Mucosa of descending colon (tissue), 3 donors: ENCODE measurements at regions not wholly inside any gene's neighbourhood (a gene's known extent, or its start where the extent isn't known, plus 50 kb on each side); places are given as distances from the start of the nearest gene placed in this dataset.

Source experiments
- ATAC-seq: fragments of 200-7000 bp; cut with Tn5 transposase; one replicate; pipeline ENCODE4 v1.9.1; 2020; ENCODE audit warnings: mild to moderate bottlenecking, moderate library complexity
- DNase-seq, 3 donors: peaks; one replicate each; pipeline ENCODE4 v3.0.0-alpha.2; 2020
- H3K36me3 ChIP-seq: fragments of 200-600 bp; one replicate; pipeline ENCODE4 v1.8.0; 2021; ENCODE audit warnings: low read depth, mild to moderate bottlenecking
- H3K4me1 ChIP-seq: fragments of 200-600 bp; one replicate; pipeline ENCODE4 v1.8.0; 2021; ENCODE audit warnings: low read depth, mild to moderate bottlenecking
- H3K4me3 ChIP-seq: fragments of 200-600 bp; one replicate; pipeline ENCODE4 v1.8.0; 2021; ENCODE audit warnings: mild to moderate bottlenecking
- H3K9me3 ChIP-seq: fragments of 200-600 bp; one replicate; pipeline ENCODE4 v1.8.0; 2021; ENCODE audit warnings: mild to moderate bottlenecking
- intact Hi-C, 2 donors: fragments of 100-400 bp; cut with DNase I in 1 of 2; cut with micrococcal nuclease in 1 of 2; formaldehyde crosslinking; loops; one replicate each; pipeline versions ENCODE4 v1.11.0 to v1.11.1; 2022; cut with DNase I, micrococcal nuclease
- TF ChIP-seq, protein P1 (sequence below): fragments of 200-600 bp; IDR thresholded peaks from one replicate; pipeline ENCODE4 v1.8.0; 2022; ENCODE audit warnings: antibody characterized with exemption, mild to moderate bottlenecking
- donor health status: DM: no; HTN: no; CAD: no; lungs with moderate emphysema.
- donor health status: DM: no; HTN: no; CAD: no.
- donor health status: DM: no; HTN: yes; CAD: no.

DNA sequence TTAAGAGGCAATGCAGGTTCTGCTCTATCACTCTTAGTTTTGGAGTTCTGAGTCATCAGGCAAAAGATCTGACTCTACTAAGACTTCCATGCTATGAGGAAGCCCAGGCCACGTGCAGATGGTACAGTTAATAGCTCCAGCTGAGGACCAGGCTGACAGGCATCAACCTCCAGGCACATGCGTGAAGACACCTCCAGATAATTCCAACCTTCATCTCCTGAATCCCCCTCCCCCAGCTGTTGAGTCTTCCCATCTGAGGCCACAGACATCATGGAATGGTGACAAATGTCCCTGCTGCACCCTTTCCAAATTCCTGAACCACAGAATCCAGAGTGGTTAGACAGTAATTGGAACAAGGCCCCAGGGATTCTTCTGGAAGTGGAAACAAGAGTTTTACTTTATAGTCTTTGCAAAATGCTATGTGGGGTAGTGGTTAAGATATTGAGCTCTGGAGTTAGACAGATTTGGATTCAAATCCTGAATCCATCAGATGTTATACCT is 183.8 kb downstream of the KLF5 start:
- DNase-seq (no peak), ATAC-seq (no peak)
- H3K4me1 ChIP-seq: no peaks in the 10 kb centered on the region
- TF ChIP-seq, protein P1, sequence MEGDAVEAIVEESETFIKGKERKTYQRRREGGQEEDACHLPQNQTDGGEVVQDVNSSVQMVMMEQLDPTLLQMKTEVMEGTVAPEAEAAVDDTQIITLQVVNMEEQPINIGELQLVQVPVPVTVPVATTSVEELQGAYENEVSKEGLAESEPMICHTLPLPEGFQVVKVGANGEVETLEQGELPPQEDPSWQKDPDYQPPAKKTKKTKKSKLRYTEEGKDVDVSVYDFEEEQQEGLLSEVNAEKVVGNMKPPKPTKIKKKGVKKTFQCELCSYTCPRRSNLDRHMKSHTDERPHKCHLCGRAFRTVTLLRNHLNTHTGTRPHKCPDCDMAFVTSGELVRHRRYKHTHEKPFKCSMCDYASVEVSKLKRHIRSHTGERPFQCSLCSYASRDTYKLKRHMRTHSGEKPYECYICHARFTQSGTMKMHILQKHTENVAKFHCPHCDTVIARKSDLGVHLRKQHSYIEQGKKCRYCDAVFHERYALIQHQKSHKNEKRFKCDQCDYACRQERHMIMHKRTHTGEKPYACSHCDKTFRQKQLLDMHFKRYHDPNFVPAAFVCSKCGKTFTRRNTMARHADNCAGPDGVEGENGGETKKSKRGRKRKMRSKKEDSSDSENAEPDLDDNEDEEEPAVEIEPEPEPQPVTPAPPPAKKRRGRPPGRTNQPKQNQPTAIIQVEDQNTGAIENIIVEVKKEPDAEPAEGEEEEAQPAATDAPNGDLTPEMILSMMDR: no peak
- H3K9me3 ChIP-seq: no peaks in the 10 kb centered on the region
- no peaks in the 10 kb centered on the region for H3K36me3 ChIP-seq
- H3K4me3 ChIP-seq: no peak overlapping the region
- intact Hi-C loops: no loop called here

DNA sequence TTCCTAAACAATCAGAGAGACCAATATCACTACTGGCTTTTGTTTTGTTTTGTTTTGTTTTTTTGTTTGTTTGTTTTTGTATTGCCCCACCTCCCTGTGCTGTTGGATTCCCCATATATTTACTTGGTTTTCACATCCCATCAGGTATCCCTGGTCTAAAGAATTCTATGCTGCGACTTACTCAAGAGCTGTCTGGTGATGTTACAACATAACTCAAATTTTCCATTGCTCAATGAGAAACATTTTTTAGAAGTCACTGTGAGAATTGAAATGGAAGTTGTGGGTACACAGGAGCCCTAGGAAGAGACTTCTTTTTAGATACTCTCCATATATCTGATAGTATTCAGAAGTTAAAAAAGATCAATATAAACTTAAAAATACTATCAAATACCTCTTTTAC is 181.4 kb downstream of the KLF5 start:
- Histone ChIP-seq H3K4me3 (no peak overlapping the region), H3K4me1 (no peaks in the 10 kb centered on the region), H3K36me3 (no peaks in the 10 kb centered on the region), H3K9me3 (no peaks in the 10 kb centered on the region)
- DNase-seq: no peak
- TF ChIP-seq, protein P1: no peak
- intact Hi-C loops: no loop called here
- no peak for ATAC-seq

DNA sequence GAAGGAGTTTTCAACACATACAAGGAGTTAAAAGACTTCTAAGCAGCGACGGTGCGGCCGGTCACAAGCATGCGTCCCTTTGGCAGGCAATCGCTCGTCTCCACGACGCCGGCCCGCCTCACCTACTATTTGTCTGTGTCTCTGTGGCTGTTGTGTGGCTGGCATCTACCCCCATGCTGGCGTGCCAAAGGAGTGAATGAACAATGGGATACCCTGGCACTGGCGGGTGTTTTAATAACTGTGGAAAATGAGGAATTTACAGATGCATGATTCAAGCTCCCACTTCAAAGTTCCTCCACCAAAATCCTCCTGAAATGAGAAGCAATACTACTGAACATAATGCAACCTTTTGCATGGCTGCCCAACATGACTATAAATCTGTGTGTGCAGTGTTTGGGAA is 176.6 kb downstream of the KLF5 start:
- Histone ChIP-seq H3K4me1 (no peaks in the 10 kb centered on the region), H3K36me3 (no peaks in the 10 kb centered on the region), H3K4me3 (no peak overlapping the region), H3K9me3 (no peaks in the 10 kb centered on the region)
- TF ChIP-seq, protein P1: no peak
- intact Hi-C loops: no loop called here
- ATAC-seq (no peak), DNase-seq (no peak)

DNA sequence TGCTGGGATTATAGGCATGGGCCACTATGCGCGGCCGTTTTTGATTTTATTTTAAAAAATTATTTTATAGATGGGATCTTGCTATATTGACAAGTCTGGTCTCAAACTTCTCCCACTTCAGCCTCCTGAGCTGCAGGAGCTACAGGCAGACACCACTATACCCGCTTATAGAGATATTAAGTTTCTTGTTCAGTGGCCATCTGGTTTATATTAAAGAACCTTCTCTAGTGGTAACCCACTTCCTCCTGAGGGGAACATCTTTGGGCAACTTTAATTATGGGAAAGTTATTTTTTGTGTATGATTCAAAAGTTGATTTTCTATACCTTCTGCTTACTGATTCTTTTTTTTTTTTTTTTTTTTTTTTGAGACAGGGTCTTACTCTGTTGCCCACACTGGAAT is 172.7 kb downstream of the KLF5 start:
- ATAC-seq (no peak), DNase-seq (no peak)
- TF ChIP-seq, protein P1: no peak
- Histone ChIP-seq H3K4me1 (no peaks in the 10 kb centered on the region), H3K9me3 (no peaks in the 10 kb centered on the region), H3K4me3 (no peak overlapping the region), H3K36me3 (no peaks in the 10 kb centered on the region)
- intact Hi-C loops: no loop called here

DNA sequence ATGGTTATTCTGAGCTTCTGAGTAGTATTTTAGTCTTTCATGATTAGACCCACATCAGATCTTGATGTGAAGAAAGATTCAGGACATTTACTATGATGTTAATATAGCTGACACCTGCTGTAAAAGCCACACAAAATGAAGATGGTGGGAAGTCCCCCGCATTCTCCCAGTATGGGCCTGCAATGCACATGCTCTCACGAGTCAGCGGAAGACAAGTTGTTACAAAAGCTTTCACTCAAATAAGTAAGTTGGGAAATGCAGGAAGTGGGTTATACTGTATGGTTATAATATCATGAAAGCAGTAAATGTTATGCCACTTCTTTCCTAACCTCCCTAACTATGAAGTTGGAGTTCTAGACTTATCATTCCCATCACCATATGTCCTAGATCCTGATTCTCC is 171.9 kb downstream of the KLF5 start:
- ATAC-seq (peak; percentile 42), DNase-seq (no peak)
- Histone ChIP-seq H3K36me3 (no peaks in the 10 kb centered on the region), H3K4me1 (peaks cover 4% of the 10 kb centered on the region), H3K9me3 (no peaks in the 10 kb centered on the region), H3K4me3 (no peak overlapping the region)
- intact Hi-C loops: no loop called here
- TF ChIP-seq, protein P1: no peak

DNA sequence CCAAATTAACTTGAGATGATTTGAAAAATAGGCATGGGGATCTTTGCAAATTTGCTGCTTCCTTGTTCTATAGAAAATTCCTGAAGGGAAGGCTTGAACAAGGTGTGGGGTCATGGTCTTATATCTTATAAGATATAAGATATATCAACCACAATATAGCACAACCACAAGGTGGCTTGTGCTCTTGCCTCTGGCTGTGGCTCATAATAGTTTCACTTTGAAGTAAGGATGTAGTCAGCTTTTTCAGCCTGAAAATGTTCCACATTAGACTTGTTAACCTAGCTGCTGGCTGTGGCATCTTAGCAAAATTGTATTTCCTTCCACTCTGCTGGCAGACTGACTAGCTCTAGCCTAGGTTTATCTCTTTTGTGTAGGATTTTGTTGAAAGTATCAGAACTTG is 169.7 kb downstream of the KLF5 start:
- H3K4me3 ChIP-seq: no peak overlapping the region
- intact Hi-C loops: no loop called here
- no peaks in the 10 kb centered on the region for H3K36me3 ChIP-seq
- TF ChIP-seq, protein P1: no peak
- ATAC-seq (peak; percentile 69), DNase-seq (no peak)
- no peaks in the 10 kb centered on the region for H3K9me3 ChIP-seq
- peaks cover 5% of the 10 kb centered on the region for H3K4me1 ChIP-seq
